BLaER1 treated with 17β-estradiol and CSF1 and Interleukin-3, amounts not matched to agents 10 nM and 100 nM (cell line): ENCODE measurements at regions not wholly inside any gene's neighbourhood (a gene's known extent, or its start where the extent isn't known, plus 50 kb on each side); places are given as distances from the start of the nearest gene placed in this dataset.

Experiments
- H3K27ac ChIP-seq, 11 experiments: shearing (Covaris generic); formaldehyde crosslinking; 2 replicates each; pipeline ENCODE4 v1.8.1; 2022
- H3K27me3 ChIP-seq, 11 experiments: shearing (Covaris generic); formaldehyde crosslinking; 2 replicates each; pipeline ENCODE4 v1.8.1; 2022
- H3K36me3 ChIP-seq, 11 experiments: shearing (Covaris generic); formaldehyde crosslinking; 2 replicates each; pipeline ENCODE4 v1.8.1; 2022
- H3K4me1 ChIP-seq, 10 experiments: shearing (Covaris generic); formaldehyde crosslinking; 2 replicates each; pipeline ENCODE4 v1.8.1; 2022
- H3K4me2 ChIP-seq, 11 experiments: shearing (Covaris generic); formaldehyde crosslinking; 2 replicates each; pipeline ENCODE4 v1.8.1; 2022
- H3K4me3 ChIP-seq, 10 experiments: shearing (Covaris generic); formaldehyde crosslinking; 2 replicates each; pipeline ENCODE4 v1.8.1; 2022
- H3K9ac ChIP-seq, 11 experiments: shearing (Covaris generic); formaldehyde crosslinking; 2 replicates each; pipeline ENCODE4 v1.8.1; 2022
- H3K9me3 ChIP-seq, 11 experiments: shearing (Covaris generic); formaldehyde crosslinking; replicated peaks in 1 of 11; 2 replicates each; pipeline ENCODE4 v1.8.1; 2022
- H4K20me1 ChIP-seq, 11 experiments: shearing (Covaris generic); formaldehyde crosslinking; 2 replicates each; pipeline ENCODE4 v1.8.1; 2022
- Cebpa-rat ChIP-seq, 11 experiments: shearing (Covaris generic); IDR thresholded peaks; 2 replicates each; pipeline ENCODE4 v1.8.1; 2022

GRCh38 chr4:20302336-20302735 is 50.6 kb downstream of the SLIT2 start:
- no peak overlapping the region for H3K9ac ChIP-seq
- no peak overlapping the region for H3K4me3 ChIP-seq
- no peaks in the 10 kb centered on the region for H3K27me3 ChIP-seq
- no peak overlapping the region for H3K4me2 ChIP-seq
- H3K27ac ChIP-seq: no peak overlapping the region
- H3K36me3 ChIP-seq: no peaks in the 10 kb centered on the region
- no peak for TF ChIP-seq Cebpa-rat (IDR thresholded peaks at IDR 0.05)
- H3K9me3 ChIP-seq: no peaks in the 10 kb centered on the region
- no peaks in the 10 kb centered on the region for H3K4me1 ChIP-seq
- no peaks in the 10 kb centered on the region for H4K20me1 ChIP-seq

- H4K20me1 ChIP-seq: no peaks in the 10 kb centered on the region
Measured at GRCh38 chr4:20305976-20306375, 54.3 kb downstream of the SLIT2 start.

DNA sequence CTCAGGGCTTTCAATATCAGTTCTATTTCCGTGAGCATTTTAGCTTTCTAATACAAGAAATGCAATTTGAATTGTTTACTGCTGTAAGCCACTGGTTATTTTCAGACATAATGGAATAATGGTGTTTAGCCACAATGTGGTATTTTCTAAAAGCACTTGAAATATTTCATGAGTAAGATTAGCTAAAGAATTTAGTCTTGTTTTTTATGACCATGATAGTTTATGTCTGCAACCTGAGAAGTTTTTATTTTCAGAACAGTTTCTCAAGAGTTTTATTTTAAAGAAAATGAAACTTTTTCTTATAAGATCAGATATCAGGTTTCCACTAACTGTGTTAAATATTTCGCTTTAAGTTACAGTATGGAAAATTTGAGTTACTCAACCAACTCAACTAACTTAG is 60.2 kb downstream of the SLIT2 start:
- Histone ChIP-seq H3K27me3 (no peaks in the 10 kb centered on the region), H3K36me3 (no peaks in the 10 kb centered on the region), H3K9me3 (no peaks in the 10 kb centered on the region), H3K4me2 (no peak overlapping the region), H3K4me3 (no peak overlapping the region), H3K27ac (no peak overlapping the region), H4K20me1 (no peaks in the 10 kb centered on the region), H3K4me1 (no peaks in the 10 kb centered on the region), H3K9ac (no peak overlapping the region)
- no peak for TF ChIP-seq Cebpa-rat (IDR thresholded peaks at IDR 0.05)

More at GRCh38 chr4:20305976-20306375, 54.3 kb downstream of the SLIT2 start:
- no peaks in the 10 kb centered on the region for H3K27me3 ChIP-seq
- H3K4me2 ChIP-seq: no peak overlapping the region
- H3K36me3 ChIP-seq: no peaks in the 10 kb centered on the region
- H3K4me3 ChIP-seq: no peak overlapping the region
- H3K27ac ChIP-seq: no peak overlapping the region
- no peaks in the 10 kb centered on the region for H3K9me3 ChIP-seq
- no peaks in the 10 kb centered on the region for H3K4me1 ChIP-seq
- no peak for TF ChIP-seq Cebpa-rat (IDR thresholded peaks at IDR 0.05)
- H3K9ac ChIP-seq: no peak overlapping the region

DNA sequence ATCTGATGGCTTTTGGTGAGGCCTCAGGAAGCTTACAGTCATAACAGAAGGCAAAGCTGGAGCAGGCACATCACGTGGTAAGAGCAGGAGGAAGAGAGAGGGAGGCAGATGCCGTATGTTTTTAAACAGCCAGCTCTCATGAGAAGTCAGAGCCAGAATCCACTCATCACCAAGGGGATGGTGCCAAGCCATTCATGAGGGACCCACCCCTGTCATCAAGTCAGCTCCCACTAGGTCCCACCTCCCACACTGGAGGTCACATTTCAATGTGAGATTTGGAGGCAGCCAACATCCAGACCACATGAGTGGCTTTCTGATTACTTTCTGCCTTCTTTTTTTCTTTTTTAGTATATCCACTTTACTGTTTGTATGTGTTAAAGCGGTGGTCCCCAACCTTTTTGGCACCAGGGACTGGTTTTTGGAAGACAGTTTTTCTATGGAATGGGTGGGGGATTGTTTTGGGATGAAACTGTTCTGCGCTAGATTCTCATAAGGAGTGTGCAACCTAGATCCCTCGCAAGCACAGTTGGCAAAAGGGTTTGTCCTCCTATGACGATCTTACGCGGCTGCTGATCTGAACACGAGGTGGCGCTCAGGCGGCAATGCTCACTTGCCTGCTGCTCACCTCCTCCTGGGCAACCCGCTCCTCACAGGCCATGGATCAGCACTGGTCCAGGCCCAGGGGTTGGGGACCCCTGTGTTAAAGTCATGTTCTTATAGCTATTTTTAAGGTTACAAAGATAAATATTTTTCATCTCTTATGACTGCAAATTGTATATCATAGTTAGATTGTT is 61.7 kb downstream of the SLIT2 start:
- no peaks in the 10 kb centered on the region for H3K27me3 ChIP-seq
- H3K27ac ChIP-seq: no peak overlapping the region
- H3K36me3 ChIP-seq: no peaks in the 10 kb centered on the region
- no peak for TF ChIP-seq Cebpa-rat (IDR thresholded peaks at IDR 0.05)
- H3K4me3 ChIP-seq: no peak overlapping the region
- no peak overlapping the region for H3K4me2 ChIP-seq
- no peak overlapping the region for H3K9ac ChIP-seq
- no peaks in the 10 kb centered on the region for H3K9me3 ChIP-seq
- H4K20me1 ChIP-seq: no peaks in the 10 kb centered on the region
- H3K4me1 ChIP-seq: no peaks in the 10 kb centered on the region

- no peak for TF ChIP-seq Cebpa-rat (IDR thresholded peaks at IDR 0.05)
- H3K27me3 ChIP-seq: no peaks in the 10 kb centered on the region
- no peak overlapping the region for H3K4me2 ChIP-seq
- H3K4me3 ChIP-seq: no peak overlapping the region
- H3K36me3 ChIP-seq: no peaks in the 10 kb centered on the region
- no peak overlapping the region for H3K27ac ChIP-seq
- H3K9ac ChIP-seq: no peak overlapping the region
- no peaks in the 10 kb centered on the region for H3K9me3 ChIP-seq
- H3K4me1 ChIP-seq: no peaks in the 10 kb centered on the region
- no peaks in the 10 kb centered on the region for H4K20me1 ChIP-seq
Measured at GRCh38 chr4:20317424-20317985, 65.8 kb downstream of the SLIT2 start.

DNA sequence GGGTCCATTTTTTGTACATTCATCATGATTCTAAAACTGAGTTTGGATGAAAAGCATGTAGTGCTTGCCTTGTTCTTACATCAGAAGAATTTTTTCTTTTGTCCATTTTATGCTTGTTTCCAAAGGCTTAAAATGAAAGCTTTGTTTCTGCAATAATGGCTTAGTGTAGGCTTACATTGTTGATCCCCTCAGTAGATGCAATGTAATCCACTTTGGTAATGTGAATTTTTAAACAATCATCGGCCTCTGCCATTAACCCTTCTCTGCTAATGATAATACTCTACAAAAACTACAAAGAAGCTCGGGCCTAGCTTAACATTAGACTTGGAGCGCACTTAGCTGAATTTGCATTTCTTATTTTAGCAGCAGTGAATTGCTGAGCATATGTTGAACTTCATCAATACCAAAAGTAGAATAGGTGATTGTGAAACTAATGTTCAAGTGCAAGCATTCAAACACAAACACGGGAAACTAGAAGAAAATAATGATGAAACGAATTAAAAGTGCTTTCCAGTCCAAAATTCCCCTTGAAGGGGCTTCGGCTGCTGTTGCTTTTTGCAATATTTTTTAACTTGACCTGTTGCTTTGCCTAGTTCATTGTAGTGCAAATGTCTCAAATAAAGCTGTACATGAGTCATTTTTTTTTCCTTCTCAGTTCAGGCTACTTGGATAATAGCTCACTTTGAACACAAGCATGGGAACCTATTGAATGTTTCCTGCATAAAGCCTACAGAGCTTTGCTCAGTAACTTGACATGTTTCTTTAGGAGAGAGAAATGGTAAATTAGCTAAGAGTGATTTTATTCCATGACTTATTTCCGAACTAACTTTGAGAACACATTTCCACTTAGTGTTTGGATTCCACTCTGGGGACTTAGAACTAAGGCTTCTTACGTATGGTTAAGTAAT is 66.5 kb downstream of the SLIT2 start:
- TF ChIP-seq Cebpa-rat (IDR thresholded peaks at IDR 0.05): no peak
- H3K9ac ChIP-seq: no peak overlapping the region
- no peak overlapping the region for H3K4me3 ChIP-seq
- H3K27ac ChIP-seq: no peak overlapping the region
- H3K4me1 ChIP-seq: no peaks in the 10 kb centered on the region
- no peaks in the 10 kb centered on the region for H3K27me3 ChIP-seq
- H3K9me3 ChIP-seq: no peaks in the 10 kb centered on the region
- H3K4me2 ChIP-seq: no peak overlapping the region
- no peaks in the 10 kb centered on the region for H3K36me3 ChIP-seq
- H4K20me1 ChIP-seq: no peaks in the 10 kb centered on the region

GRCh38 chr4:20318909-20319277 is 67.2 kb downstream of the SLIT2 start:
- no peaks in the 10 kb centered on the region for H3K27me3 ChIP-seq
- no peaks in the 10 kb centered on the region for H4K20me1 ChIP-seq
- TF ChIP-seq Cebpa-rat (IDR thresholded peaks at IDR 0.05): no peak
- no peaks in the 10 kb centered on the region for H3K9me3 ChIP-seq
- H3K4me2 ChIP-seq: no peak overlapping the region
- no peak overlapping the region for H3K9ac ChIP-seq
- no peak overlapping the region for H3K27ac ChIP-seq
- no peaks in the 10 kb centered on the region for H3K4me1 ChIP-seq
- H3K4me3 ChIP-seq: no peak overlapping the region
- no peaks in the 10 kb centered on the region for H3K36me3 ChIP-seq

DNA sequence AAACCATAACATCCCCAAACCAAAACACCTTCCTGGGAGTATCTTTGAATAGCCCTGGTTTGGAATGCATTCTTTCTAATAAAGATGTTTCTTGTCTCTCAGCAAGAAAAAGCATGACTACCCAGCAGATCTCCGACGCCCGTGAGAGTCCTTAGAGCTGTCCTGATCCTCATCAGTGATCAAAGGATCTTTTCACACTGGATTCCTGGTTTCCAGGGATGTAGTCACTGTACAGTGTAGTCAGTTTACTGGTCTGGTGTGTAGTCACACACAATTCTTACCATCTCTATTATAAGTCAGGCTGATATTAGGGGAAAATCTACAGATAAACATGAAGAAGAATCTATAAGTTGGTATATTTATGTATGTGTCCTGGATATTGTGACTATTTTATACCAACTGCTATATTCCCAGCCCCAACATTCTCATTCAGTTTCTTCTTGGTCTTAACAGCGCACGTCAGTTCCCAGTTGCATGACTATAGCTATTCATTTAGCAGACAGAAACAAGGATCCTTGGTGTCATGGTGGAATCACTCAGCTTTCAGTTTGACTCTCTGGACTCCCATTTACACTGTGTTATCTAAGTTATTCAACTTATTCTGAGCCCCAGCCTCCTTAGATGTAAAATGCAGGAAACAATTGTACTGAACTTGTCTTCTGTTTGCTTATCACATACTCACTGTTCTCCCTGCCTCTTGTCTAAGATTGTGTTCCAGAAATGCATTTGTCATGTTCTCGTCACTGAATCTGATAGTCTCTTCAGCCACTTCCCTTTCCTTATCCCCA is 68.3 kb downstream of the SLIT2 start:
- Histone ChIP-seq H3K27me3 (no peaks in the 10 kb centered on the region), H3K9ac (no peak overlapping the region), H3K27ac (no peak overlapping the region), H3K9me3 (no peaks in the 10 kb centered on the region), H3K4me2 (no peak overlapping the region), H4K20me1 (no peaks in the 10 kb centered on the region), H3K4me1 (no peaks in the 10 kb centered on the region), H3K4me3 (no peak overlapping the region), H3K36me3 (no peaks in the 10 kb centered on the region)
- no peak for TF ChIP-seq Cebpa-rat (IDR thresholded peaks at IDR 0.05)

DNA sequence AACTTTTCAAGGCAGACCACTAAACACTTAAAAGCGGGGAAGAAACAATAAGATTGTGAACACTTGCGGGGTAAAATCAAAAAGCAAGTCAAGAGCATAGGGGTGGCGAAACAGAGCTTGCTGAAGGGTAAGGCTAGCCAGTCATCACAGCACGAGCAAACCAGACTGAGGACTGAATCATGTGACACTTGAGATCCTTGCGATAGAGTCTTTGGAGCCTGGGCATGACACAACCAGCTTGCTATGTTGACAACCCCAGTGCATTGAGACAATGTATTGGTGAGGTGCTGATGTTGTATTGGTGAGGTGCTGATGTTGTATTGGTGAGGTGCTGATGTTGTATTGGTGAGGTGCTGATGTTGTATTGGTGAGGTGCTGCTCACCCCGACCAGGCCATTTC is 72.3 kb downstream of the SLIT2 start:
- Histone ChIP-seq H3K36me3 (no peaks in the 10 kb centered on the region), H3K4me3 (no peak overlapping the region), H4K20me1 (no peaks in the 10 kb centered on the region), H3K9ac (no peak overlapping the region), H3K9me3 (no peaks in the 10 kb centered on the region), H3K4me2 (no peak overlapping the region), H3K27me3 (no peaks in the 10 kb centered on the region), H3K4me1 (no peaks in the 10 kb centered on the region), H3K27ac (no peak overlapping the region)
- no peak for TF ChIP-seq Cebpa-rat (IDR thresholded peaks at IDR 0.05)
